ENCODE measurements at regions not wholly inside any gene's neighbourhood (a gene's known extent, or its start where the extent isn't known, plus 50 kb on each side); places are given as distances from the start of the nearest gene placed in this dataset.
A peak's percentile ranks its signal among the peaks of the same experiment; 100 is the strongest.

- no peak for TF ChIP-seq DMBX1 (CRISPR knock-in tag; IDR thresholded peaks at IDR 0.05; ENCODE audit: borderline replicate concordance)
- TF ChIP-seq FOXM1 (IDR thresholded peaks at IDR 0.05; ENCODE audit: low read depth): peak; percentile 61
- TF ChIP-seq FOXM1 (CRISPR knock-in tag; IDR thresholded peaks at IDR 0.05; ENCODE audit: low read depth): 0 out of 2 replicates have a peak, but pooled peaks have one; percentile 13
- no peak for TF ChIP-seq RBM34 (IDR thresholded peaks at IDR 0.05; ENCODE audit: borderline replicate concordance, insufficient read depth, low read length)
- no peak for TF ChIP-seq FIP1L1 (IDR thresholded peaks at IDR 0.05; ENCODE audit: low read depth, low read length, poor library complexity, severe bottlenecking)
- TF ChIP-seq SMAD4 (CRISPR knock-in tag; conservative IDR thresholded peaks at IDR 0.05): peak; percentile 44; the same call in 1 of the 2 replicates
- peak; percentile 61 for TF ChIP-seq BHLHE40 (IDR thresholded peaks at IDR 0.05; ENCODE audit: low read length)
- TF ChIP-seq THAP7 (CRISPR knock-in tag; IDR thresholded peaks at IDR 0.05): no peak
- no peak for TF ChIP-seq RHOXF2B (CRISPR knock-in tag; conservative IDR thresholded peaks at IDR 0.05)
- TF ChIP-seq TCF15 (CRISPR knock-in tag; IDR thresholded peaks at IDR 0.05): no peak
- no peak for TF ChIP-seq ZNF511 (CRISPR knock-in tag; IDR thresholded peaks at IDR 0.05)
- no peak for TF ChIP-seq CBX8 (IDR thresholded peaks at IDR 0.05; ENCODE audit: borderline replicate concordance, extremely low read depth, low read depth, low read length, poor library complexity, severe bottlenecking)
- TF ChIP-seq E4F1 (CRISPR knock-in tag; IDR thresholded peaks at IDR 0.05; ENCODE audit: borderline replicate concordance): no peak
- TF ChIP-seq TSC22D4 (tag; IDR thresholded peaks at IDR 0.05): no peak
- peak; percentile 91 for TF ChIP-seq SMARCC2 (IDR thresholded peaks at IDR 0.05; ENCODE audit: low read depth)
- TF ChIP-seq KAT8 (IDR thresholded peaks at IDR 0.05; ENCODE audit: low read depth): no peak
- 0 out of 2 replicates have a peak, but pooled peaks have one; percentile 5 for TF ChIP-seq ZNF592 (IDR thresholded peaks at IDR 0.05)
- TF ChIP-seq HNRNPK (IDR thresholded peaks at IDR 0.05; ENCODE audit: low read depth, low read length, poor library complexity, severe bottlenecking): no peak
- TF ChIP-seq NFATC3 (IDR thresholded peaks at IDR 0.05): peak; percentile 81; the same call in 1 of the 2 replicates
Measured at GRCh38 chr1:245051349-245052221, 103.2 kb upstream of the KIF26B start (continued).

Measured in K562 (cell line).